ENCODE measurements at regions not wholly inside any gene's neighbourhood (a gene's known extent, or its start where the extent isn't known, plus 50 kb on each side); places are given as distances from the start of the nearest gene placed in this dataset.

GRCh38 chr2:223148516-223148915 is 96.5 kb downstream of the KCNE4 start:
- no peak for TF ChIP-seq CTCF (conservative IDR thresholded peaks at IDR 0.05)
- no peak for TF ChIP-seq ZFX (IDR thresholded peaks at IDR 0.05)

All from C4-2B (cell line).